Parathyroid adenoma (tissue), 2 donors: ENCODE measurements at regions not wholly inside any gene's neighbourhood (a gene's known extent, or its start where the extent isn't known, plus 50 kb on each side); places are given as distances from the start of the nearest gene placed in this dataset.
"Not testable (repeated sequence)": the region's sequence is repeated elsewhere in the genome, so short reads cannot be mapped to it uniquely, and the experiment has no call there.

Experiments used
- H2AFZ ChIP-seq: fragments of 300-600 bp; sonication (generic); one replicate; pipeline ENCODE4 v1.7.0; 2017; ENCODE audit warnings: antibody characterized with exemption, mild to moderate bottlenecking
- H3K27ac ChIP-seq: fragments of 300-600 bp; sonication (generic); one replicate; pipeline ENCODE4 v1.7.0; 2017
- H3K27me3 ChIP-seq: fragments of 300-600 bp; sonication (generic); one replicate; pipeline ENCODE4 v1.7.0; 2017; ENCODE audit warnings: low read length; ENCODE audit not compliant: control insufficient read depth, insufficient read depth
- H3K36me3 ChIP-seq: fragments of 300-600 bp; sonication (generic); one replicate; pipeline ENCODE4 v1.7.0; 2017; ENCODE audit warnings: low read length; ENCODE audit not compliant: control insufficient read depth, insufficient read depth
- H3K4me1 ChIP-seq: fragments of 300-600 bp; sonication (generic); one replicate; pipeline ENCODE4 v1.7.0; 2017; ENCODE audit warnings: control low read depth
- H3K4me2 ChIP-seq: fragments of 300-600 bp; sonication (generic); one replicate; pipeline ENCODE4 v1.7.0; 2017; ENCODE audit warnings: low read length
- H3K4me3 ChIP-seq: fragments of 300-600 bp; sonication (generic); one replicate; pipeline ENCODE4 v1.7.0; 2017; ENCODE audit warnings: low read depth, low read length
- H3K79me2 ChIP-seq: fragments of 300-600 bp; sonication (generic); one replicate; pipeline ENCODE4 v1.7.0; 2017; ENCODE audit warnings: control low read depth
- H3K9ac ChIP-seq: fragments of 300-600 bp; sonication (generic); one replicate; pipeline ENCODE4 v1.7.0; 2017; ENCODE audit warnings: mild to moderate bottlenecking
- H3K9me3 ChIP-seq: fragments of 300-600 bp; sonication (generic); one replicate; pipeline ENCODE4 v1.7.0; 2017; ENCODE audit warnings: low read length; ENCODE audit not compliant: control insufficient read depth
- CTCF ChIP-seq: fragments of 300-600 bp; sonication (generic); IDR thresholded peaks from one replicate; pipeline ENCODE4 v1.7.0; 2017; ENCODE audit warnings: antibody characterized with exemption, mild to moderate bottlenecking
- donor health status: primary hyperparathyroidism.

GRCh38 chr4:67291644-67292043 is 253.7 kb downstream of the CENPC start:
- Histone ChIP-seq H3K27me3 (no peaks in the 10 kb centered on the region), H3K79me2 (no peaks in the 10 kb centered on the region), H3K9me3 (no peaks in the 10 kb centered on the region), H3K9ac (no peak overlapping the region), H3K4me1 (no peaks in the 10 kb centered on the region), H3K27ac (no peak overlapping the region), H3K36me3 (no peaks in the 10 kb centered on the region), H2AFZ (no peak overlapping the region), H3K4me2 (no peak overlapping the region), H3K4me3 (no peak overlapping the region)
- no peak for TF ChIP-seq CTCF

DNA sequence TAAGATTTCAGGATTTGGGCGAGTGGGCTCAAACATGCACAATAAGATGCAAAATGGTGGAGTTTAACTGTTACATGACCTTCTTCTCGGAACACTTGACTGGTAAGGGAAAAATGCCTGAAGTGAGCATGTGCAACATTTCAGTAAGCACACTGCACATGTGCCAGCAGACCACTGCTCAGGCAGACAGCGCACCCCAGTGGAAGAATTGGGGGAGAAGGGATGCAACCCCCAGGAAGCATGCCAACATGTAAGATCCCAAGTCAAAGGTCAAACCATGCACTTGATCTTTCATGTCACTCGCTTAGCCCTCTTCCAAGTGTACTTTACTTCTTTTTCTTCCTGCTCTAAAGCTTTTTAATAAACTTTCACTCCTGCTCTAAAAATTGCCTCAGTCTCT is 256.3 kb downstream of the CENPC start:
- H3K36me3 ChIP-seq = no peaks in the 10 kb centered on the region

DNA sequence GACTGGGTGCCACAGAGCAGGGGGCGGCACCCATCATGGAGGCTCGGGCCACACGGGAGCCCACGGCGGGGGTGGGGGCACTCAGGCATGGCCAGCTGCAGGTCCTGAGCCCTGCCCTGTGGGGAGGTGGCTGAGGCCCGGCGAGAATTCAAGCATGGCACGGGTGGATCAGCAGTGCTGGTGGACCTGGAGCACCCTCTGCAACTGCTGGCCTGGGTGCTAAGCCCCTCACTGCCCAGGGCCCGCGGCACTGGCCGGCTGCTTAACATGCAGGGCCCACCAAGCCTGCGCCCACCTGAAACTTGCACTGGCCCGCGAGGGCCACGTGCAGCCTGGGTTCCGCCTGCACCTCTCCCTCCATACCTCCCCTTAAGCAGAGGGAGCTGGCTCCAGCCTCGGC is 258.6 kb downstream of the CENPC start:
- Histone ChIP-seq H2AFZ (no peak overlapping the region), H3K79me2 (no peaks in the 10 kb centered on the region), H3K27me3 (no peaks in the 10 kb centered on the region), H3K4me3 (no peak overlapping the region), H3K4me1 (no peaks in the 10 kb centered on the region), H3K27ac (no peak overlapping the region), H3K4me2 (no peak overlapping the region), H3K36me3 (no peaks in the 10 kb centered on the region), H3K9ac (no peak overlapping the region), H3K9me3 (no peaks in the 10 kb centered on the region)
- no peak for TF ChIP-seq CTCF

More for the DNA sequence above, 256.3 kb downstream of the CENPC start:
- H3K4me1 ChIP-seq = no peaks in the 10 kb centered on the region
- H3K79me2 ChIP-seq = no peaks in the 10 kb centered on the region
- H3K27me3 ChIP-seq = no peaks in the 10 kb centered on the region
- H3K9me3 ChIP-seq = no peaks in the 10 kb centered on the region
- H3K4me3 ChIP-seq = no peak overlapping the region
- no peak overlapping the region for H3K4me2 ChIP-seq
- H3K27ac ChIP-seq = no peak overlapping the region
- no peak overlapping the region for H2AFZ ChIP-seq
- TF ChIP-seq CTCF = no peak
- H3K9ac ChIP-seq = no peak overlapping the region

GRCh38 chr4:67282749-67283148 is 262.6 kb downstream of the CENPC start:
- no peak overlapping the region for H3K27ac ChIP-seq
- H3K9me3 ChIP-seq = no peaks in the 10 kb centered on the region
- H2AFZ ChIP-seq = no peak overlapping the region
- no peaks in the 10 kb centered on the region for H3K4me1 ChIP-seq
- no peaks in the 10 kb centered on the region for H3K36me3 ChIP-seq
- H3K4me2 ChIP-seq = no peak overlapping the region
- H3K79me2 ChIP-seq = no peaks in the 10 kb centered on the region
- H3K27me3 ChIP-seq = no peaks in the 10 kb centered on the region
- TF ChIP-seq CTCF = no peak
- no peak overlapping the region for H3K9ac ChIP-seq
- no peak overlapping the region for H3K4me3 ChIP-seq

- Histone ChIP-seq H3K27me3 (no peaks in the 10 kb centered on the region), H3K9ac (no peak overlapping the region), H3K4me2 (no peak overlapping the region), H3K9me3 (no peaks in the 10 kb centered on the region), H3K36me3 (no peaks in the 10 kb centered on the region), H3K4me1 (no peaks in the 10 kb centered on the region), H3K4me3 (no peak overlapping the region), H2AFZ (no peak overlapping the region), H3K79me2 (no peaks in the 10 kb centered on the region), H3K27ac (no peak overlapping the region)
- no peak for TF ChIP-seq CTCF
Observed at GRCh38 chr4:67275179-67275750, 270.0 kb downstream of the CENPC start.

GRCh38 chr4:67274671-67275070 is 270.6 kb downstream of the CENPC start:
- H3K79me2 ChIP-seq, H3K4me1 ChIP-seq, H2AFZ ChIP-seq, H3K27ac ChIP-seq, H3K36me3 ChIP-seq, H3K9me3 ChIP-seq, H3K9ac ChIP-seq, H3K27me3 ChIP-seq, H3K4me3 ChIP-seq, H3K4me2 ChIP-seq: not testable (repeated sequence)
